Stimulated activated CD4-positive, alpha-beta T cell treated with anti-CD3 and anti-CD28 coated beads, Interleukin-2, amount 100 ng/mL, for 4 hours (primary cell): ENCODE measurements at regions not wholly inside any gene's neighbourhood (a gene's known extent, or its start where the extent isn't known, plus 50 kb on each side); places are given as distances from the start of the nearest gene placed in this dataset.

Experiments
- DNase-seq: peaks from one replicate; pipeline ENCODE4 v3.0.0-alpha.2; 2020; ENCODE audit warnings: low read depth

DNA sequence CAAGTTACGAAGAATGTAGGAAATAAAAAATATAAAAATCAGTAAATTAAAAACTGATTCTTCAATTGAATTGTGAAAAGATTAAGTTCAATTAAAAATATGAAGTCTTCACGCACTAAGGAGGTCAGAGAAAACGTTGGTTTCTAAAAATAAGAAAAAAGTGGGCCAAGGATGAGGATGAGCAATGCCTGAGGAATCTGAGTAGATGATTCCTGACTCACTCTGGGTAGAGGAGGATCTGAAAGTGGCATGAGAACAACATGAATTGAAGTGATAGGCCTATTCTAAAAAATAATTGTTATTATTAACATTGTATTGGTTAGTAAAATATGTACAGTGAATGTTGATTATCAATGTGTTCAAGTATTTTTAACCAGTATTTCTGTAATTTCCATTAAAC, 444.2 kb downstream of the GRIA2 start:
- no peak for DNase-seq

DNA sequence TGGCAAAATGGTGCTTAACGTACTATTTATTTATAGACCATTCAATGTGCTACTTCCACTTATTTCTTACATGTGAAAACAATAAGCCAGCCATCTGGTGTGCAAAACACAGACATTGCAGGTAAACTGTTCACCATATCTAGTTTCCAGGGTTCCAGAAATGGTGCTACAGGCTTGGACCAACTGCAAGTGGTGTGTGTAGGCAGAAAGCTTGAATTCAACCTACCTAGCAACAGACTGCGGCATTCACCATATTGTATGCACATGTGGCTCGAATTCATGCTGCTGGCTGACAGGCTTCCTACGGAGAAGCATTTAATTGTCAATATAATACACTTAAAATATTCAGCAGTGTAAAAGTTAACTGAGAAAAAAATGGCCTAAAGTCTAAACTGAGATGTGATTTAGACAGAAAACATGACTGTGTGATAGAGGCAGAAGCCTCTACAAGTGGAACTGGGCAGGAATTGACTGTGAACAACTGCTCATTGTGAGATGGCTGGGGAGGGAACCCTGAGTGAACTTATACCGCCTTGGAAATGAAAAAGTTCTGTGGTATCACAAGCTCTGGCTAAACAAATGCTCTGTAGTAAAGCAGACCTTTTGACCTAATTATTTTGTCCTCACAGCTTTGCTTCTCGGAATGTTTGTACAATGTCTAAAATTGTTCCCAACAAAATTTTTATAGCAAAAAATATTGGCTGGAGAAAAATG, 434.7 kb downstream of the GRIA2 start:
- DNase-seq: no peak

DNA sequence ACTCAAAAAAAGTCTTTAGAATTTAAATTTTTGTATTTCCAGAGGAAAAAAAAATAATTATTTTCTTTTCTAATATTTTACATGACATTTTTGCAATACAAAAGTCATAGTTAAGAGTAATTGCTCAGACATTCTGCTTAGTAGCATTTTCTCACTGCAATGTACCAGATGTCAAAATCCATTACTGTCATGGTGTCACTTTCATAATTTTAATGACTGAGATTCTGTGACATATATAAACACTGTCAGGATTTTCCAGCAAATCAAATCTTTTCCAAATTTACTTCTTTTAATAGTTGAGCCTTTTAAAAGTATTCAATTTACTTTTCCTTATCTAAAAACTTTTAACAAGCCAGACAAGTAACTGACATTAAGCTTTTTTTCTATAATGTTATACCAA, 422.7 kb downstream of the GRIA2 start:
- DNase-seq: no peak

DNA sequence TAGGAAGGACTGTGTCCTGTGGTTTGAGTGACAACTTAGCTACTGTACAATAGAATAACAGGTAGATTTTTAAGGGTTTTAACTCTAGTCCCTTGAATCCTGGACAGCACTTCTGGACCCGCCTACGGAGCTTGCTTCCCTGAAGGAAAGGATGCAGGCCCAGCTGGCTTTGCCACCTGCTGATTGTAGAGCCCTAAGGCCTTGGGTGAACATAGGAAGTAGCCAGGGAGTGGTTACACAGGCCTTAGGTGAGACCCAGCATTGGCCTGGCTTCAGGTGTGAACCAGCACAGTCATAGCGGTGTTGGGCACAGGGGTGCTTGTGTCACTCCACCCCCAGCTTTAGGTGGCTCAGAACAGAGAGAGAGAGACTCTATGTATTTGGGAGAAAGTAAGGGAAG, 413.5 kb downstream of the GRIA2 start:
- DNase-seq: no peak

DNA sequence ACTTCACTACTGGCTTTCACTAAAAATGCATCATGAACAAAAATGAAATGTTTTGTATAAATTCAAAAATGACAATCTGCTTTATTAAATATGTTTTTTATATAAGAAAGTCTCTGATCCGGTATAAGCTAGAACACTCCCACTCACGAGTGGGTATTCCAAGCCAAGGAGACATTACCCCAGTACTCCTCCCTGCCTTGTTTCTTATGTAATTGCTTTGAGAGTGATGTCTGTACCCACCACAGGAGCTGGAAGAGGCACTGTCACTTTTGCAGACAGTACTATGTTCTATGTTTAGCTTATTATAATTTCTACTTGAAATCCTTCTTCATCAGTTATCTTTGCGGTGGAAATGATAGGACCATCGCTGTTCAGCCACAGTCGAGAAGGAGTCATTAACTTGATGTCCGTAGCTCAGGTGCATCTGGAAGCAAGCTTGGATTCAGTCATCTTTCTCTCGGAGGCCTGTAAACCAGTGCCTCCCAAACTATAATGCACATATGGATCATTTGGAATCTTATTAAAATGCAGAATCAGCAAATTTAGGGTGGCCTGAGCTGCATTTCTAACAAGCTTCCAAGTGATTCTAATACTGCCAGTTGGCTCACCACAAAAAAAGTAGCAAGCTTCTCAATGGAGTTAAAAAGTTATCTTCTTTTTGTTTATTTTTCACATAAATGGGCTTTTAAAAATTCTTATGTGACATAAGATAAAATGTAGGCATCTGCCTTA, 396.4 kb downstream of the GRIA2 start:
- no peak for DNase-seq

DNA sequence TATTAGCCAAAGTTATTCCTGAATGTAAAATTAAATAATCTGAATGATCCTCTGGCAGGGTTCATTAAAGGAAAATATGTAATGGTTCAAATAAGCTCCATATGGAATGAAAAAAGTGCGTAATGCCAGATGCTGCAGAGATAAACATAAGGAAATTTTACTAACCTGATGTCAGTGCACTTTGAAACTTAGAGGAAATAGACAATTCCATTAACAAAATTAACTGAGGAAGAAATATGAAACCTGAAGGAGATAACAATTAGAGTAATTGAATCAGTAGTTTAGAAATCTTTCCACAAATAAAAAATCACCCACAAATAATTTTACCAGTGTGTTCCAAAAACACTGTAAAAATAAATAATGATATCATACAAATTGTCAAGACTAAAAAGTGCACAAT, 387.5 kb downstream of the GRIA2 start:
- no peak for DNase-seq

DNA sequence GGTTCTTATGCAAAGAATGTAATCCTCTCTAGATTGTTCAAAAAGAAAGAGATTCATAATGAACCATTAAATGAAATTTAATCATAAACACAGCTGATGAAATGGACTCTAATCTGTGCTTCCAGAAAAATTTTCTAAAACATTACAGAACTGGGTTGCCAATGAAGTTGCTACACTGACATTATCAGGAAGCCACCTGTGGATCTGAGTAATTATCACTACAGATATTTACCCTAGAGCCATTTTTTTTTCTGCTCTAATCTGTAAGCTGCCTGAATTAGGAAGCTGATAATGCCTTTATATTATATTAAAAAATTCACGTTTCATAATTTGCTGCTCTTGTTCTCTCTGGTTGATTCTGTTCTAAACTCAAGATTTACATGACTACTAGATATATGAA, 380.1 kb downstream of the GRIA2 start:
- DNase-seq: no peak

DNA sequence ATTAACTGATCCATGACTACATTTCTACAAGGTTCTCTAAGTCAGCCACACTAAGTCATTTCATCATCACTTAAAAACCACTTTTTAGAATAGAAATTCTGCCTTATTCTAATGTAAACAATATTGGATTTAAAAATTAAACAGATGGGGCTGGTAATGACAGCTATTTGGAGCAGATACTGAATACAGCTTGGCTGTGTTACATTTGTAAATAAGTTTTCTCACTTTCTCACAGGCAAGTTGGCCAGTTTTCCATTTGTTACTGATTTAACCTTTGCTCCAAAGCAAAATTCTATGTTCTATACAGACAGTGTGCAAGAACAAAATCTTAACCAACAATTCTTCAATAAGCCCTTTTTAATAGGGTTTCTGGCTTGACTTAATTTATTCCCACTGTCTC, 370.7 kb downstream of the GRIA2 start:
- no peak for DNase-seq

DNA sequence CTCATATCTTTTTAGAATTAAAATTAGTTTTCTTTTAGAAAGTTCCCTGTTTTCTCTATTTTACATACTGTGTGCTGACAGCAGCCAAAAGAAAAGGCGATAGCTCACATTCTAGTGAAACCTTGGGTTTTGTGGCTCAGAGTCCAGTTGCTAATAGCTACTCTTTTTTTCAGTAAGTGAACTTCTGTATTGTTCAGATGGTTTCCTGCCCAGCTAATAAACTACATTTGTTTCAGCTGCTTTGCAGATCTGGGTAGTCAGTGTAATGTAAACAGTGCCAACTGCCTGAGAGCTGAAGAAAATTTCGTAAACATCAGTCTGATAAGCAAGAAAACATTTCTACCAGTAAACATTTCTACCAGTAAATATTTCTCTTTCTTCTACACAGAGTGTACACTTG, 370.2 kb downstream of the GRIA2 start:
- no peak for DNase-seq

DNA sequence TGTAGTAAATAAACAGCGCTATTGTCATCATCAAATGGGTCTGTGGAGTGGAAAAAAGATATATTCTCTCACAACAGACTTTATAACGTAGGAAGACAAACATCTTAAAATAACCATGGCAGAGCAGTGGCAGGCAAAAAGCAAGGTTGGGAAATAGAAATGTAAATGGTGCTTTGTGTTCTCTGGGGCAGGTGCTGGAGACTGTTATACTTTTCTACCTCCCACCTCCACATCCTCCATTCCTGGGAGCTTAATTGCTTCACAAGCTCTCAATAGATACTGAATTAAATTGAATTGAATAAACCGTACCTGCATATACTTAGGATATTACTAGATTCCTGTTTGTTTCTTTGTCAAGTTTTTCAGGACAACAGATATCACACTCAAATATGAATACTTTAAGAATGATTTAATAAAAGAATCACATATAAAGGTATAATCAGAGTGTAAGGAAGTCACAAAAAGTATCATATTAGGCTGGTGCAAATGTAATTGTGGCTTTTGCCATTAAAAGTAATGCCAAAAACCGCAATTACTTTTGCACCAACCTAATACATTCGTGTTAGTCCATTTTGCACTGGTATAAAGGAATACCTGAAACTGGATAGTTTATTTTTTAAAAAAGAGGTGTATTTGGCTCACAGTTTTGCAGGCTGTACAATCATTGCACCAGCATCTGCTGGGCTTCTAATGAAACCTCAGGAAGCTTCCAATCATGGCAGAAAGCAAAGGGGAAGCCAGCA, 367.3 kb downstream of the GRIA2 start:
- DNase-seq: no peak

DNA sequence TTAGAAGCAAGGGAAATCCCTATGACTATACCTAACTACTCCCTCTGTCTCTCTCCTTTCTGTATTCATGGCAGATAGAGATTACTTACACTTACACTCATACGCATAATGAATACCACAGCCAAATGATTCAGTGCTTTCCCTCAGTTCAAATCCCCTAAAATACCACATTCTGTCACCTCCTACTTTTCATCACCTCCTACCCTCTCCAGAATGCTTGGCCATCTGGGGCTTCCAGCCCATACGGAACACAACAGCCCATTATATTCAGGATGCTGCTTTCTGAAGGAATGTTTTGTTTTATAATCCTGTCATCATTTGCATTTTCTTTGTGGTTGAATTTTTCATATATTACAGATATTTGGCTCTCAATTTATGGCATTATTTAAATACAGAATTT, 361.6 kb downstream of the GRIA2 start:
- DNase-seq: no peak

DNA sequence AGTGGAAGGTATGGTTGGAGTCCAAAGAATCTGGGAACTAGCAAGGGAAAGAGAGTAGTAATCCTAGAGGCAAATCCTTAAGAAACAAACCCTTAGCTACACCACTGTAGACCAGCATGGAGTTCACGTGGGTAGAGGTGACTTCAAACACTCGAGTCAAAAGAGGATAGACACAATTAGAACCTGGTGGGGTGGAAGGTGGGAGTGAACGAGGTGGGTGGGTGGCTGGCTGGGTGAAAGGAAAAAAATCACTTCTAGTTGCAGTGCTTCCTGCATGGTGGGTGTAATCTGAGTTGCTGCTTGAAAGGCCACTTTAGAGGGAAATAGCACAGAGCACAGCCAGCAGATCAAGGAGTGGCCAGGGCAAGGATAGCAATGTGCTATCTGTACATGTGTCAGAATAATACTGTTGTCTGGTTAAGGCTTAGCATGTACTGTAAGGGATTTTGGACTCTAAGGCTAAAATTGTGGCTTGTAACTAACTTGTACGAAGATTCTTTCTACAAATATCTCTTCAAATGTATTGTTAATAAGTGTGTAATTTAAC, 356.2 kb downstream of the GRIA2 start:
- DNase-seq: no peak

DNA sequence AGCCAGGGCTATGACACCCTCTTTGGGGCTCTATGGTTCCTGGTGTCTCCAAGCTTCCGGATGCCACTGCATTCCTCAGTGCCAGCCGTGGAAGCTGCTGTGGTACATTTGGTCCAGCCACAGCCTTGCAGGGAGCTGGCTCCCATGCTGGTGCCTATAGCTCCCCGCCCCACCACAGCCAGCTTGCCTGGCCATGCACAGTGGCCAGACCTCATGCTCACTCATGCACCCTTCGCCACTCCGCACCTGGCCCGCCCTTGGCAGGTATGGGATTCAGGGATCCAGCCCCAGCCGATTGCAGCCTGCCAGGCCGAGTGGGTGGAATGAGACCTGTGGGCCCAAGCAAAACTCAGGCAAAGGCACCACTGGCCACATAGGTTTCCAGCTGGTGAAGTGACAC, 354.8 kb downstream of the GRIA2 start:
- DNase-seq: no peak

DNA sequence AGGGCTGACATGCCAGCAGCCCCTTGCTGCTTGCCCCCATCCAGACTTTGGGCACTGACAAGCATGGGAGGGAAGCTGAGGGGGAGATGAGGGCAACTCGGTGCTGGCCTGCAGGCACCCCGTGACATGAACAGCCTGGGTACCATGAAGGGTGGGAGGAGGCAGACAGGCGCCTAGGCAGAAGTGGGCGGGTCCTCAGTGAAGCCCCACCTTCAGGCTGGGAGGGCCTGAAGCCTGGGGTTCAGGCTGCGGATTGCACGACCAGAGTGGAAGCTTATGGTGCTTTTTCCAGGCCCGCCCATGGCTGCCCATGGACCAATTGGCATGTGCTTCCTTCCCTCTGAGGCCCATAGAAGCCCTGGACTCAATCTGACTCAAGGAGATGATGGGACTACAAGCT, 354.1 kb downstream of the GRIA2 start:
- DNase-seq: no peak

DNA sequence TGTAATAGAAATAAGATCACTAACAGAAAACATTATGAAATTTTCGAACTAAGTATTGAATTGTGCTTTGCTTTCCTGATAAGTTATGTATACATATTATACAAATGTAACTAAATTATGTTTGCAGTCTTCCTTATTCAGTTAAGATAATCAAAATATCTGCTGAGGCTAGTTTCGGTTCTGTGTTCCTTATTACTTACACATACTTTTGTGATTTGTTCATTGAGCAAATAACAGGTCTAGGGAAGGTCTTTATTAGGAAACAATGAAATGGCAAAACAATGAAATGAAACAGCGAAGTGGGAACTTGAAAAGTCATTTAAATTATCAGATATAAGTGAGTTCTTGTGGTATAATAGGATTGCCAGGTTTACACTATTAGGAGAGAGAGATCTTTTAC, 352.4 kb downstream of the GRIA2 start:
- DNase-seq: no peak

DNA sequence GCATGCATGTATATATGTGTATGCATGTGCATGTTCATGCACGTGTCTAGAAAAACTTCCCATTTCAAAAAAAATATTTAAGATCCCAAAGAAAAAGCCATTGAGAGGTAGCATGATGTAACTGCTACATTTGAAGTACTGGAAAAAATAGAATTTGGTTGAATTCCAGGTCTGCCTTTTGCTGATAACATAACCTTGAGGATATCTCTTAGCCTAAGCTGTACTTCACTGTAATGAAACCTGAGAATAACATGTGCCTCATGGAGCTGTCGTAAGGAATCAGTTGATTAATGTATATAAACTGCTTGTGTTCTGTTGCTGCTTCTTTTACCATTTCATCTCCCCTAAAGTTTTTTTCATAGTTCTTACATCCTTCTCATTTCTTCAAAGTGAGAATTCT, 351.8 kb downstream of the GRIA2 start:
- DNase-seq: no peak

DNA sequence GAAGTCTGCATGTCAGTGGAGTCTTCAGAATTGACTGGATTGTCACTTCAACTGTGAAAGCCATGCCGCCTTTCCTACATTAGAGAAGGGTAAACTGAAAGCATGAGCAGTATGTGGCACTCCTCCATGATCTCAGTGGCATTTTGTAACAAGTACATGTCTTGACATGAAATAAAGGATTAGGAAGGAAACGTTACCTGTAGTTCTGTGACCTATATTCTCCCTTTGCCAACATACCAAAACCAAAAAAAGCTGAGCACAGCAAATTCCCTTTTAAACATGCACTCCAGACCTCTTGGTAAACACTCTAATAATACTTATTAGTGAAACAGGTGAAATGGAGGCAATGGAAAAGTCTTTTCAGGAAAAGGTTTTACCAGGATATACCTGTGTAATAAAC, 344.2 kb downstream of the GRIA2 start:
- DNase-seq: no peak

DNA sequence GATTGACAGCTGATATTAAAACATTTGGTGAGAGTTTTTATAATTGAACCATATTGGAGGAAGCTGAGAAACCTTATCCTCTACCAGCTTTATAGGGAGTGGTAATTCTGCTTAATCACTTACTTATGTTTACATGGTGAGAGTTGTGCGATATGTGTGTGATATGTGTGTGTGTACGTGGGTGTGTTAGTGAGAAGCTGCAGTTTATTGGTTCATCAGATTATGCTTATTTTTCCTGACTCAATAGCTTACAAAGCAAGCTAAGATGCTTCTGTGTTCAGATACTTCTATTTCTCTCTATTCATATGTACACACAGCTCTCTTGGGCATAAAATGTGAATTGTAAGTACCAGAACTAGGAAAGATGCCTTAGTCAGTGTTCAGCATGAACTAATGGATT, 343.7 kb downstream of the GRIA2 start:
- no peak for DNase-seq

DNA sequence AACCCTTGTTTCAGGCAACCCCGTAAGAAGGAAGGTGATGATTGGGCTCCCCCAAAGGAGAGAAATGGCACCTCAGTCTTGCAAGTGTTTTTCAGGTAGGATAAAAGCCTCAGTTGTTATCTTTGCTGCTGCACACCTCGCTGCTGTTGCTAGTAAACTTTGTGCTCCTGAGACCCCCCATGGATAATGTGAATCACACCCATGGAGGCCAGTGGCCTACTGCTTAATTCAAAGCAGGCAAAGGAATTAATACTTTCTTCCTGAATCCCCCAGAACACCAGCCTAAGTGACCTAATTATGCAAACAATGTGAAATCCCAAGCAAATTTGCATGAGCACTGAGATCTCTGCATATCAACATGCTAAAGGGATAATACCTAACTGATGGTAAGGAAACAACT, 337.5 kb downstream of the GRIA2 start:
- no peak for DNase-seq

DNA sequence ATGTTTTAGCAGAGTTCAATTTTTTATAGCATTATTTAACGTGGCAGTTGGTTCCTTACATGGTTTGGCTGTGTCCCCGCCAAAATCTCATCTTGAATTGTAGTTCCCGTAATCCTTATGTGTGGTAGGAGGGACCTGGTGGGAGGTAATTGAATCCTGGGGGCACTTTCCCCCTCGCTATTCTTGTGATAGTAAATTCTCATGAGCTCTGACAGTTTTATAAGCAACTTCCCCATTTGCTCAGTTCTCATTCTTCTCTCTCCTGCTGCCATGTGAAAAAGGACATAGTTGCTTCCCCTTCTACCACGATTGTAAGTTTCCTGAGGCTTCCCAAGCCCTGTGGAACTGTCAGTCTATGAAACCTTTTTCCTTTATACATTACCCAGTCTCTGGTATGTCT, 329.5 kb downstream of the GRIA2 start:
- no peak for DNase-seq

DNA sequence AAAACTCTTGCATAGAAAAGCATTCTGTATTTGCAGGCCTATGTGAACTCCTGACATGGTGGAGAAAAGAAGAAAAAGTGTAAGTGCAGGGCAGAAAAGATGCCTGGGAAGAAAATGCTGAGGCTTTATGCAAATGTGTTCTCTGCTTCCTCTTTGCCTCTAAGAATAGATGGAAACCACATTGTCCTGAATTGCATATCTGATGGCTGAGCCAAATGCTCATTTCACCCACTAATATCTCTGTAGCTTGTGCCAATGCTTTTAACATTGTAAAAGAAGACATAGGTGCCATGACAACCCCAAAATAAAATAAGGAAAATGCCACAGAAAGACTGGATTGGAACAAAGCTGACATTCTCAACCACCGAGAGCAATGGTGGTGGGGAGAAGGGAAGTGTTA, 307.4 kb downstream of the GRIA2 start:
- DNase-seq: no peak

DNA sequence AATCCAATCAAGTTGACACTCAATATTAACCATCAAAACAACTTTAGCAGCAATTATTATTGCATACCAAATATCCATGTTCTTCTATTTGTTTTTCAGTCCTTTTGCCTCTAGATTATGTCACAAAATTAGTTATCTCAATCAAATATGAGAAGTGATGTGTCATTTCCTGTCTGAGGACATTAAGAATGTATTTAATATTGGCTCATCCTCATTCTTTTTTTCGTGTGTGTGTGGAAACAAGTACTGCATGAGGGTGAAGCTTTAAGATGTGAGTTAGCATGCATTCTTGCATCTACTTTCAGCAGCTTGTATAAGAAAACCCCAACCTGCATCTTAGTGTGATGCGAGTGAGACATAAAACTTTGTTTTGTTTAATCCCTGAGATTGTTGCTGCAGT, 301.4 kb downstream of the GRIA2 start:
- DNase-seq: no peak

DNA sequence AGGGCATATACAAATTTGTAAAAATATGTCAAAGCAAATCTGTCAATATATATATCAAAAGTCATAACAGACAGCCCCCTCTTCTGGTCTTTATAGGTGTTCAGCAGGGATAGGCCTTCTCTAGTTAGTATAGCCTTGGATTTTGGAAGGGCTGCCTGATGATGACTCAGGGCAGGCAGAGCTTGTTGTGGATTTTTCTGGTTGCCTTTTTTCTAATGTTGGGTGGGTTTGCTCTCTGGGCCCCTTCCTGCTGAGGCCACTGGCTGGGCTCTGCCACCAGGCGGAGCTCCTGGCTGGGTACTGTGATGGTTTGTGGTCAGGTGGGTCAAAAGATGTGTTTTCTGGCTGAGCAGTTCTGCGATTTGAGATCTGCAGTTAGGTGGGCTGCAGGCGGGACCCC, 294.2 kb downstream of the GRIA2 start:
- no peak for DNase-seq
